CD4-positive, alpha-beta T cell treated with Interleukin-2 at 100 ng/mL for 4 hours (primary cell): ENCODE measurements at regions not wholly inside any gene's neighbourhood (a gene's known extent, or its start where the extent isn't known, plus 50 kb on each side); places are given as distances from the start of the nearest gene placed in this dataset.

ENCODE experiments used
- DNase-seq: peaks from one replicate; pipeline ENCODE4 v3.0.0-alpha.2; 2020; ENCODE audit warnings: low spot score

DNA sequence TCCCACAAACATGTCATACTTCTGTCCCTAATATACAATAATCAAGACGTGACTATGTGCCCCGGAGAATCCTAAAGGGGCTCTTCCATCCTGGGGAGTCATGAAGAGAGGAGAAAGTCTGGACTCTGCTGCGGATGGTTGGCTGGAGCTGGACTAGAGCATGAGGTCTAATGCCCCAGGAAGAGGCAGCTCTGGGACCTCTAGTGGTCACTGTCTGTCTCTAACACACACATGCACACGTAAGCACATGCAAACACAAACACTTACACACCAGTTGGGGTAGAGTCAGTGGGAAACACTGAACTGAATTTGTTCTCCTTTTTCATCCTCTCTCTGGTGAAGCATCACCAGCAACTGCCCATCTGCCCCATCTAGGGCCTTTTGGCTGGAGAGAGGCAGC, 271.6 kb downstream of the TDRD15 start:
- no peak for DNase-seq

DNA sequence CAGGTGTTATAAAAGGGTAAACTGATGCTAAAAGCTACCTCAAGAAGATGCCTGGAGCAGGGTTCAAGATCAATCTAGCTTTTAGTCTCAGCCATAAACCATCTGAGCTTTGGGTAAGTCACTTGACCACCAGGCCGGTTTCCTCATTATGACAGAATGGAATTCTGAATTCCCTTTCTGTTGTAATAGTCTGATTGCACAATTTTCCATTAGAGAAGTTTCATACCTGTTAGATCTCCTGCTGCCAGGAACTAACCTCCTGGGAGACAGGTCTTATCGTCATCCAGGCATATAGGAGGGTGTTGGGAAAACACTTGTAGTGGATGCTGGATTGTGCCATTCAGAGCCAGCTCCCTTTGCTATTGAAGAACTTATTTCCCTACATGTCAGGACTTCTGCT, 272.5 kb downstream of the TDRD15 start:
- DNase-seq = no peak

DNA sequence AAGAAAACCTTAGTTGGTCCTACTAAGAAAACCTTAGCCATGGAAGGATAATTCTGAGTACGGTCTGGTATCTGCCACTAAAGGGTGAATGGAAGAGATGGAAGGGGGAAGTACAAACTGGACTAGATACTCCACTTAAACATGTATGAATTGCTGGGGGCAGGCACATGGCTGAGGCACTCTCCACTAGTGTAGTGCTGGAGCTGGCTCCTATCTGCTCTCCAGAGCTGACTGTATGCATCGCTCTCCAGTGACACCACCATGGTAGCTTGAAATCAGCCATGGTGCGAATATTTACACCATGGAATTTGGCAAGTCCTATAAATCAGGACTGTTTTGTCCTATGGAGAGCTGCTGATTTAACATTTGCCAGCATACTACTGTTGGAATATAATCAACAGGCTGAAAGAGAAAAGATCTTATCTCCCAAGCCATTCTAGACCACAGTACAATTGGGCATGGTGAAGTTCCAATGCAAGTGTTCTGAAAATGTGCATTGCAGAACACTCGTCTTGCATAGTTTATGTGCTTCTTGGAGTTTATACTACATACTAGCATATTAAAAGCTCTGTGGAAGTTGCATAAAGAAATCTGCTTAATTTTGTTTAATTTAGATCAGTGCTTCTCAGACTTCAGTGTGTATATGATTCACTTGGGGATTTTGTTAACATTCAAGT, 277.4 kb downstream of the TDRD15 start:
- DNase-seq = no peak

DNA sequence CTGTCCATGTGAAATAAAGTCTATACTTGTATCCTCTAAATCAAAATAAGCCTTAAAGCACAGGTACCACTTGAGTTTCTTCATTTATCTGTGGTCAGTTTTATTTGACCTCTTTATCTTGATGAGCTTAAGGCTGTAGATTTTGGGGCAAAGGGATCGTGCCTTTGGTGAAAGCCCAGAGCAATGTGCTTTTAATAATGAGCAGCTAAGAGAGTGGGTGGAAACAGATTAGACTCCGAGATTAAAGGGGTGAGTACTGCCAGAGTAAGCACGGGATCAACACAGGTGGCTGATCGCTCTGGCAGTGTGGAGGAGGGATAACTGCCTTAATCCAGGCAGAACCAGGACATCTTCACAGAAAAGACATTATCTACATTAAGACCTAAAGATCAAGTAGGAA, 280.4 kb downstream of the TDRD15 start:
- DNase-seq = no peak

DNA sequence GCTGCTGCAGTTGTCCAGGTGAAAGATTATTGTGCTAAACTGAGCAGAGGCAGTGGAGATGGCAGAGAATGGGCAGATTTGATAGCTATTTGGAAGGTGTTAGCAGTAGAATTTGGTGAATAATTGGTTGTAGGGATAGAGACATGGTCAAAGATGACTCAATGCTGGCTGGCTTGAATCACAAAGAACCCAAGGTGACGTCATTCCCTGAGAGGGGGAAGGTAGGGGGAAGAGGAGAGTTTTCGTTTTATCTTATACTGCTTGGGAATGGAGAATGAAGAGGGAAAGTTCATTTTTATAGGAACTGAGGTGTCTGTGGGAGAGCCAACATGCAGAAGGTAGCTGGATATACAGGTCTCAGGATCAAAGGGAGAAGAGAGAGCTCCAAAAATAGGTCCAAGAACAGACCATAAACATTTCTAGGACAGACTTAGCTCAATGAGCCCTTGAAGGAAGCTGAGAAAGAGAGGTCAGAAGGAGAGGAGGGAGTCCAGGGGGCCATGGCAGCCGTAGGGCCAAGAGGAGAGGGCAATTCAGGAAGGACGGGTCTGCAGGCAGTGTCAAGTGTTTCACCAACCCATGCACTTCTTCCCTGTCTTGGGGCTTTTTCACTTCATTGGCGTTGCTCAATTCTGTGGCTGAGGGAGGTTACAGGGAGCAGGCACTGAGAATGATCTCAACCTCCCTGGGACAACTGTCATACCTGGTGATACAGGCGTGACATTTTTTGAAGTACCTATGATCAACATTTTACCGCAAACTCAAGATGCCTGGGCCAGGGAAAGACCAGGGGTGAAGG, 281.3 kb downstream of the TDRD15 start:
- DNase-seq = no peak

DNA sequence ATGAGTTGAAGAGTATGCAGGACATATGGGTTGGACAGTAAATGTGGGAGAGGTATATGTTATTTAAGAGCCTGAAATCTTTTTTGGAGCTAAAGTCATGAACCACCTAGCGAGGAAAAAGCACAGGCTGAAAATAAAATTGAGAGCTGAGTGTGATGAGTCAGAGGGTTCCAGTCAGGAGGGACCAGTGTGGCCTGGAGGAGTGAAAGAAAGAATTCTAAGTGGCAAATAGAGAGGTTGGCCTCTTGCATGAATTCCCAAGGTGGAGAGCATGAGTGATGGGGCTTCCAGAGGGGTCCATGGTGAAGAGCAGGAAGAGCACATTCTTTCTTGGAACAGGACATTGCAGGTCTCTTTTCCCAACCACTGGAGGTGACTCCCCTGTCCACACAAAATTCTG, 282.6 kb downstream of the TDRD15 start:
- no peak for DNase-seq

DNA sequence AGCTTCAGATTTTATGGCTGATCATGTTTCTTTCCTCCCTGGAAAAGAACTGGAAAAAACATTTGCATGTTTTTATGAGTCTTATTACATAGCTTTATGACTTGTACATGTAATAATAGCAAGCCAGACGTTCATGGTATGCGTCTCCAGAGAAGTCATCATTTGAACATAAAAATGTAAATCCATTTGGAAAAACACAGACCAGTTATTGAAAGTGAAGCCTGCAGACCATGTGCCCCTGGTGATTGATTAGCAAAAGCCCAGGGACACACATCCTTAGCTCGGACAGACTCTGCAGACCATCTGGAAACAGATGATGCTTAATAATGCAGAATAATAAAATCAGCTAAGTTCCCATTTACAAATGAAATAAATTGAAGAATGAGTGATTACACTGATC, 283.1 kb downstream of the TDRD15 start:
- no peak for DNase-seq

DNA sequence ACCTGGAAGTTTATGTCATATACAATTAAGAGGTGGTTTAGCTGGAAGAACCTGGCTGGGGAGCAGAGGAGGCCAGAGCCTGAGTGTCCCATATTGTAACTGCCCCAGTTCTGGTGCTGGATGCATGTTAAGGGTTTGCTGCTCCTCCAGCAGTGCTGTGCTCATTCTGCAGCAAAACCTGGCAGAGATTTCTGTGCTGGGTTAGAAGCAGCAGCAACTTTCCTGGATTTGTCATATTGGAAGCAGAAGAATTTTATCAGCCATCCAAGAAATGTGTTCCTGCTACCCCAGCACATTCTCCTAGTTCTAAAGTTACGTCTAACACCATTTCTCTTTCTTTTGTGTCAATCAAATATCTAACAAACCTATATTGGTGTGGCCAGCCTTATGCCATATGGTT, 284.1 kb downstream of the TDRD15 start:
- DNase-seq = no peak

DNA sequence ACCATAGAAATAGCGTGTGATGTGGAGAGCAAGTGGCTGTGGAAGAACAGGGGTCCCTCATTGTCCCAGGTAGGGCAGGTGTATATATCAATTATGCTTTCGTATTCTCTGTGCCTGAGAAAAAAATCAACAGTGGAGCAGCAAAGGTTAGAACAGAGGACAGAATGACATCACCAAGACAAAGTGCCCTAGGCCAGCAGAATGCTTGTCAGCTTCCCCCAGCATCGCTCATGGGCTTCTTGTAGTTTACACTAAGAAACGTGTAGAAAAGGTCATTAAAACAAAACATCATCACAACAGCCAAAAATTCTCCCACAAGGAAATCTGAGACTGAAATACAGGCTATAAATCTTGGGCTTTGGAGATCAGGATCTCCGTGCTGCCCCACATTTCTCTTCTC, 288.0 kb downstream of the TDRD15 start:
- DNase-seq = no peak

DNA sequence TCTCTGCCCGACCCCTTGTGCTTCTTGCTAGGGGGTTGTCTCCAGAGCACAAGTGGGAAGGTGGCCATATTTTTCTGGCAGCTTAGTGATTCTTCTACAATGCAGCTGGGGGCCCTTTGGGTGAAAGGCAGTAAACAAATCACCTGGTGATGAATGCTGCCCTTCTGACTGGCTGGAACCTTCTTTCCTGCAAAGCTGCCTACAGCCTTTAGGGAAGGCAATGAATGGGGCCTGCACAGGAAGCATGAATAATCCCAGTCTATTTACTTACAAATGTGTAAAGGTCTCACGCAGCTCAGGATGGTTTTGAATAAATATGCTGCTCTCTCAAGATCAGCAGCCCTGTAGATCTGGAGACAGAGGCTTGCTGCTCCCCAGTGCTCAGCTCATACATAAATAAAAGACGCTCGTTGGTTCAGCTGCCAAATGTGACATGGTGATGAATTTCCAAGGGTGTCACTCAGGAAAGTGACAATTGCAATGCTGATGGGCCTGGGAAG, 289.2 kb downstream of the TDRD15 start:
- DNase-seq = no peak

DNA sequence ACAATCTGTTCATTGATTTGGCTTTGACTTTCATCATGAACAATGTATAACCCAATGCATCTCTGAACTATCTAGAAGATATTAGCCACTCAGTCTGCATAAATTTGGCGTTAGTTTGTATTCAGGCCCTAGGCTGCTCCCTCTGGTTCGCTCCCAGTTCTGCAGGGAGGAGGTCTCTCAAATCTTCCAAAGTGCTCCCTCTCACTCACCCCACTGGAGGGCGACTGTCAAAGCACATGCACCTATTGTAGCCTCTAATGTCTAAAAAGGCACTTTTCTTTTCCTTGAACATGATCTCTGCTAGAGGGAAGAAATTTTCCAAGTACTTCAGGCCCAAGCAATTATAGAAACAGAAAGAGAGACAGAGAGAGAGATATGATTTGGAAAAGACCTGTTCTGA, 291.5 kb downstream of the TDRD15 start:
- DNase-seq = no peak

DNA sequence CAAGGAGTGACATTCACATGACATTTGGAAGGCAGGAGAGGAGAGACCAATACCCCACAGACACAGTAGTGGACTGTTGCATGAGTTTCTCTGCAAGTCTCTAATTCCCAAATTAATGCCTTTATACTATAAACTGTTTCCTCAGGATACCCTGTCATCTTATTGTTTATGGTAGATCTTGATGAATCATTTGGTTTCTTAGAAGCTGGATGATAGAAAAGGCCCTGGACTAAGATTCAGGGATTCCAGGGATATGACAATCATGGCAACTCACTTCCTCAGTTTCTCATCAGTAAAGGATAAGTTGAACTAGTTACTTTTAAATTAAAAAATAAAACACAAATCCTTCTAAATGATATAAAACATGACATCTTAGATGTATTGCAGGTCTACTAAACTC, 292.5 kb downstream of the TDRD15 start:
- no peak for DNase-seq

DNA sequence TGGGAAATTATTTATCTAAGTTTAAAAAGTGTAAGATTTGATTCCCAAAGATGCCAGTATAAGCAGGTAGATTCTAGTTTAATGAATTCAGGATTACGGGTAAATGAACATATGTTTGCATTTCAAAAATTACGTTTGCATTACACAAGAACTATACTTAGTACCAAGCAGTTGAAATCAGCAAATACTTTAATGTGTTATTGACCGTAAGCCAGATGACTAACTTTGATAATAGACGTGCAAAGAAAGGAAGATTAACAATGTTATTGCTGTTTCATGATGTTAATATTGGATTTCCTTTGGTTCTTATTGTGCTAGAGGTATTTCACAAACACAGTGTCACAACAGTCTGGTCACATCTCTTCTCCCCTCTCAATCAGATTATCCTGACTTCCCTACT, 294.7 kb downstream of the TDRD15 start:
- DNase-seq = no peak

DNA sequence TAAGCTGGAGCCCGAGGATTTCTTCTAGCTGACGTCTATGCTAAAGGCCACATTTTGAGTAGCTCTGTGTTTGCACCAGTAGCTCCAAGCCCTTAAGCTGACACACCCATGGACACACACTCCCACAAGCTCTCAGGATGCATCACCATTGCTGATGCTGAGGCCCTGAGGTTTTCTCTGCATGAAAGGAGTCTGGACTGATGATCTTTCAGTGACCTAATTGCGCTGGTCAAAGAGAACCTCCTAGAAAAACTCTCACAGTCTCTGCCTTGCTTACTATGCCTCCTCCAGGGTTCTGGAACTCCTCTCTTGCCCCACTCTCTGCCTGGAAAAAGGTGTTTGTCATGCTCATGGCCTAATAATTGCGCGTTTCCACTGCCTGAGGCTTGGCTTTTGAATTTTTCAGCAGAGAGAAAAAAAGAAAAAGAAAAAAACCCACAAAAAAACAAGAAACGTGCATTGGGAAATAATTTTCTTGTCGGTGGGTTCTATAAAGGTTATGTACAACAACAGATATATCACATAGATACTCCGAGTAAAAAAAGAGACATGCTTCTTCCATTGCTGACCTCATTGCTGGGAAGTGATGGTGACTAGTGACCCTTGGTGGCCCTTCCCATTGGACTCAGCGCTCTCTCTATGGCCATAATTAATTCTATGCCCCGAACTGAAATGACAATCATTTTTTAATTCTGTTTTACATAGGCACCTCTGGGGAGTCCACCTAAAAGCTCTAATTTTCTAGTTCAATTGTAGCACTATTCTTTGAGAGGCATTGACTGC, 297.0 kb downstream of the TDRD15 start:
- no peak for DNase-seq

DNA sequence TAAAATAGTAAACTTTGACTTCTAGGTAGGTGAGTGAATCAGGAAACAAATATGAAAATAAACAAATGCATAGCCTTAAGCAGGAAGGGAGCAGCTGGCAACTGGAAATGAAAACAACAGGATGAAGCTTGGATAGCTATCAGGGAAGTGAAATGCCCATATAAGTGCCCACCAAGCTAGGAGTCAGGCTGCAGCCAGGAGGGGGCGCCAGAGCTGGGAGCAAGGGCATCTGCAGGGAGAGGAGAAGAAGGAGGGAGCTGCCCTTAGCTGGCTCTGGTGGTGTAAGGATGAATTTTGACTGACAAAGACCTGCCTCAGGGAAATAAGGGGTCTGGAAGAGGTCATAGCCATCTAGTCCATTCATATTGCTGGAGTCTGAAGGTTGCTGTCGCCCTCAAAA, 298.3 kb downstream of the TDRD15 start:
- DNase-seq = no peak

DNA sequence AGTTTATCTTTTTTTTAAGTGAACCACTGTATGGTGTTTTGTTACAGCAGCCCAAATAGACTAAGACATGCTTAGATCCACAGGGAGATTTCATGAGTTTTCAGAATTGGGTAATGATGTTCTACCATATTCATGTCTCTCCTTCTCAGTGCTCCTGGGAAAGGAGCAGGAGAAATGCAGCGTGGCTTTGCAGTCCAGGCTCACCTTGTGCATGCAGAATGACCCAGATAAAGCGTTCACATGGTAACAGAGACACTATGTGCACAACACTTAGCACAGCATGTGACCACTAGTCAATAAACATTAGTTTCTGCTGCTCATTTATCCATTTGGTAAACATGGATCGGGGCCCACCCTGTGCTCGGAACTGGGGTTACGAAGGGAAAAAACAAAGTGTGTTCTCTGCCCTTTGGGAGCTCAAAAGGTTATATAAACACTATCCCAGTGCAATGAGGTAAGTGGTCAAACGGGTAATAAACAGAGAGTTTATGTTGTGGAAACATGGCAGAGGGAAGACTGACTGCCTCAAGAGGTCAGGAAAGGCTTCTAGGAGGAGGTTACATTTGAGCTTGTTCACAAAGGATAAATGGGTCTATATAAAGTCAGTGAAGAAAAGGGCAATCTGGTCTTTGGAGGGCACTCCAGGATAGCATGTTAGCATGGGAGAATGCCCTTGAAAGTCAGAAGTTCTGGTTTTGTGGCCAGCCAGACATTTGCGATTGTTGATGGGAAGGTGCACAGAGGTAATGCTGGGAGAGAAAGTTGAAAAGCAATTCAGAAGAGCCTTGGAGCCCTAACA, 299.2 kb downstream of the TDRD15 start:
- no peak for DNase-seq

DNA sequence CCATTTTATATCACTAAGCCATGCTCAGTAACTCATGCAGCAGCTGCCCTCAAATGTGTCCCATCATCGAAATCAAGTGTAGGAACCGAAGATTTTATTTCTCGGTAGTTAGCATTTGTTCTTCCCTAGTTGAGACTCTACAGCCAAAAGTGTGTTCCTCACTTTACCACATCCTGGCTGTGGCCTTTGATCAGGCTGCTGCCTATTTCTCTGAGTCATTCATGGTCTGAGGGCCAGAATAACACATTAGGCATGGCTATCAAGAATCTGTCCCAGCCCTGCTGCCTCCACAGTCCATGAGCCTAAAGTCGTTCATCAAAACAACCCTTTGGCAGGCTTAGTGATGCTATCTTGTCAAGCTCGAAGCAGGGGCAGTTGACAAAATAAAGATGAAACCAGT, 300.1 kb downstream of the TDRD15 start:
- DNase-seq = no peak

DNA sequence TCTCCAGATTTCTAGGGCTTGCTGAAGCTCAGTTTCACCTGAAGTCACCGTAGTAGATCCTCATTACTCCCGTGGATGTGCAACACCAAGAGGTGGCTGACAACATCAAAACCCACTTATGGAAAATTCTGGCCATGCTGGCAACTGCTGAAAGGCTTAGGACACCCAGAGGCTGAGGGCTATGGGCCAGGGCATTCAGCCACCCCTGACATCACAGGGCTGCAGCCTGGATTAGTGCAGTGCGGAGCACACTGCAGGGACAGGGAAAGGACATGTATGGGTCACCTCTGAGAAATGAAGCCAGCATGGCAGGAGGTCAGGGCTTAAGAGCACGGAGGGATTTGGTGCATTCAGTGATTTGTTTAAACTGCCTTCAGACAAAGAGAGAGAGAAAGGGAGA, 300.6 kb downstream of the TDRD15 start:
- no peak for DNase-seq

DNA sequence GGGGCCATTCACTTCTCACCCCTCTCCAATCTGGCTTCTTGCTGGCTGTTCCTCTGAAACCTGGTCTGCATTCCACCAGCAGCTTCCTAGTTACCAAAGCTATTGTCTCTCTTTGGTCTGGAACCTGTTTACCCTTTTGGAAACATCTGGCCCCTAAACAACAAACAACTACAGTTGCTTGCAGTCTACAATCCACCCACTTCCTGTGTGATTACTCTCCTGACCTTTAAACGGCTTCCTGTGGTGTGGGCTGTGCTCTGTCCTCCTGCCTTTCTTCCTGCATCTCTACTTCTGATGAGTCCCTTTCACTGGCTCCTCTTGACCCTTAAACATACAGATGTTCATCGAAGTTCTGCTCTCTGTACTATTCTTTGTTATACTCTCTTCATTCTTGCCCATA, 303.8 kb downstream of the TDRD15 start:
- no peak for DNase-seq

DNA sequence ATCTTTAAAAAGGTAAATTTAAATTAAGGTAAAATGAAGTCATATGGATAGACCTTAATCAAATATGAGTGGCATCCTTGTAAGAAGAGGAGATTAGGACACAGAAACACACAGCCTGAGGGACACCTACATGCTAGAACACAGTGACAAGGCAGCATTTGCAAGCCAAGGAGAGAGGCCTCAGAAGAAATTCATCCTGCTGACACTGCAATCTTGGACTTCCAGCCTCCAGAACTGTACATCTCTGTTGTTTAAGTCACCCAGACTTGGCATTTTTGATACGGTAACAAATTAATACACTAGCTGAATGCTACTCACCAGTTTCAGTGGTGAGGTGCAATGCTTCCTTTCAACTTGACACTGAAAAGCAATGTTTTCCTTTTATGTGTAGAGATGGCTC, 305.0 kb downstream of the TDRD15 start:
- DNase-seq = no peak

DNA sequence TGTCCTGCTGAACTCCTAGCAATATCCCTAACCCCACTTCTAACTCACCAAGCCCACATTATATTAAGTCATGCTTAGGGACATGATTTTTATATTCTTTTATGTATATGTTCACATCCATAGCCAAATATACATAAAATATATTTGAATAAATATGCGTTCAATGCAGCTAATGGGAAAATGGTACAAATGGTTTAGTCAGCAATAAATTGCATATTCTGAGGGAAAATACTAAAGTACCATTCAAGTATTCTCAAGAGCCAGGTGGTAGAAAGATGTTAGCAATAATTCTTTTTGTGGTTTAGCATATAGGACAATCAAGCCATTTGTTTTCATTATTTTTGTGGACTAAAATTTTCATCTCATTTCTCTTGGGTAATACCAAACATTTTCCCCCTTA, 306.0 kb downstream of the TDRD15 start:
- DNase-seq = no peak

DNA sequence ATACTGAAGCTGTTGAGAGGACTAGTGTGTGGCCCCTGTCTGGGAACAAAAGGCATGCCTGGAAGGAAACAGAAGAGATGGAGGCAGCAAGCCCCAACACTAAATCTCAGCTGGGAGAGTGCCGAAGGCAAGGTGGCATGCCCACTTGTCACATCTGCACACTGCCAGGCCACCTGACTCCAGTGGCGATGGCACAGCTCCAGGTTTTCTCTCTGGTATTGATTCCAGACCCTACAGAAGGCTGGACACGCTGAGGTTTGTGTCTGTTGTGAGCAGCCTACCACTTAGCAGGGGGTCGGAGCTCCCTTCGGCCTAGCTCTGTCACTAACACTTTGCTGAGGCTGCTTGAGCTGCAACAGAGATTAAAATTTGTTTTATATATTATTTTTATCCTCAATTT, 307.3 kb downstream of the TDRD15 start:
- no peak for DNase-seq
